ENCODE measurements at regions not wholly inside any gene's neighbourhood (a gene's known extent, or its start where the extent isn't known, plus 50 kb on each side); places are given as distances from the start of the nearest gene placed in this dataset.
"Not testable (repeated sequence)": the region's sequence is repeated elsewhere in the genome, so short reads cannot be mapped to it uniquely, and the experiment has no call there.

DNA sequence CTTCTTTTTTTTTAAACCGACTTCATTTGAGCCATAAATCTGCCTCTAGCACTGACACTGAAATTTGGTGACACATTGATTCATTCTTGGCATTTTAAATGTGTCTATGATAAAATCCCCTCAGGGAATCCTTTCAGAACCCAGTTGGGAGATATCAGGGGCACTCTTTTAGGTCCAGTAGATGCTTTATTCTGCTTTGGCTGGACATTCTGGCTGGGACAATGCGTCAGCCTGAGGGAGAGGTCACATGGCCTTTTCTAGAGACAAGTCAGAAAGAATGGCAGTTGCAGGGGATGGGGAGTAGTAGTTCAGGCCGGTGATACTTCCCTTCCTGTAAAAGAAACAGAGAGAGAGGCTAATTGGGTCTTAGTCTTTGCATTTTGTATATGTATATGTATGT, 63.1 kb downstream of the TRIM43 start:
- not testable (repeated sequence) for DNase-seq (ENCODE audit: low spot score)

DNA sequence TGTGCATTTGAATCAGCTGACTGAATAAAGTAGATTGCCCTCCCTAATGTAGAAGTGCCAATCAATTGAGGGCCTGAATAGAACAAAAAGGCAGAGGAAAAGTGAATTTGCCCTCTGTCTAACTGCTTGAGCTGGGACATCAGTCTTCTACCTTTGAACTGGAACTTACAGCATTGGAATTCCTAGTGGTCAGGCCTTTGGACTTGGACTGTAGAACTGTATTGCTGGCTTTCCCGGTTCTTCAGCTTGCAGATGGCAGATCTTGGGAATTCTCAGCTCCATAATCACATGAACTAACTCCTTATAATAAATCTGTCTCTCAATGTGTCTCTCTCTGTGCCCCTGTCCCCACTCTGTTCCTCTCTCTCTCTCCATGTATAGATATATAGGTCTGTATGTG, 64.8 kb downstream of the TRIM43 start:
- DNase-seq (ENCODE audit: low spot score), result not testable (repeated sequence)

DNA sequence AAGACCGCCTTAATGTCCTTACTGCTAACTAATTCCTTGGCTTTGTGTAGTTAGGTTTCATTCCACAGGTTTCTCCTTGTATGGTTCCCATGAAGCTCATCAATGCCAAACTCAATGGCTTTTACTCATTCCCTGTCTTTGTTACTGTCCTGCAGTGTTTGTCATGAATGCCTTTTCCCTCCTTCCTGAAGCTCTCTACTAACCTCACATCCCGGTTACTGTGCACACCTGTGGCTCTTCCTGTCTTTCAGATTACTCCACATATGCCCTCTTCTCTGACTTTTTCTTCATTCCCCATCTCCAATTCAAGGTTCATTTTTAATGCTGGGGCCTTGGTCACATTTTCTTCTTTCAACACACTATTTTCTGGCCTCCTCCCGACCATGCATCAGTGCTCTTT, 66.1 kb downstream of the TRIM43 start:
- DNase-seq (ENCODE audit: low spot score), result not testable (repeated sequence)

DNA sequence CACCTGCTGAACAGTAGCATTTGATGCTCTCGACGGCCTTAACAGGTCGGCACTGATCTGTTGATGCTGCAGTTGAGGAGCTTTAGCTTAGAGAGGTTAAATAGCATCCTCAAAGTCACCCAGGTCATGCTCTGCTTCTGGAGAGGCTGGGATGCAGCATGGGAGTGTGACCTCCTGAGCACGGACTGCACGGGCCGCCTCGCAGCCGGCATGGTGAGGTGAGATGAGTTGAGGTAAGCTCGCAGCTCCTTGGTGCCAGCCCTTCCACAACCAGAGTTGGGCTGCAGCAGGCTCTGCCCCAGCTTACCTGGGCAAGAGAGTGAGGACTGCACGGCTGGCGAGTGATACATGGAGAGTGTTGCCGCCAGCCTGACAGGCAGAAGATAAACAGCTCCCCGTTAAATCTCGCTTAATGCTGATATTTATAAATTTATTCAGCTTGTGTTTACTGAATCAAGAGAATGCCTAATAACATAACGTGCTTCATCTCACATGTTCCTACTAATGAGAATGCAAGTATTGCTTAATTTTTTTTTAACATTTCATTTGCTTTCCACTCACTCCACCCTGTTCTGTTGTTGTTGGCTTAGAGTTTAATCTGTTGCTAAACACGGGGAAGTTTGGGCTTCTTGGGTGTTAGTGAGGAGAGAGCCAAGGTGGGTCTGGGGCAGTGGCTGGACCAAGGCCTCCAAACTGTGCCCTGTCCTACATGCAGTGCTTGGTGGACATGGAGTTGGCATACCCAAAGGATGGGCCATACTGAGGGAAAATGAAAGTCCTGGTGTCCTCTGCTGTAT, 69.2 kb downstream of the TRIM43 start:
- not testable (repeated sequence) for DNase-seq (ENCODE audit: low spot score)

DNA sequence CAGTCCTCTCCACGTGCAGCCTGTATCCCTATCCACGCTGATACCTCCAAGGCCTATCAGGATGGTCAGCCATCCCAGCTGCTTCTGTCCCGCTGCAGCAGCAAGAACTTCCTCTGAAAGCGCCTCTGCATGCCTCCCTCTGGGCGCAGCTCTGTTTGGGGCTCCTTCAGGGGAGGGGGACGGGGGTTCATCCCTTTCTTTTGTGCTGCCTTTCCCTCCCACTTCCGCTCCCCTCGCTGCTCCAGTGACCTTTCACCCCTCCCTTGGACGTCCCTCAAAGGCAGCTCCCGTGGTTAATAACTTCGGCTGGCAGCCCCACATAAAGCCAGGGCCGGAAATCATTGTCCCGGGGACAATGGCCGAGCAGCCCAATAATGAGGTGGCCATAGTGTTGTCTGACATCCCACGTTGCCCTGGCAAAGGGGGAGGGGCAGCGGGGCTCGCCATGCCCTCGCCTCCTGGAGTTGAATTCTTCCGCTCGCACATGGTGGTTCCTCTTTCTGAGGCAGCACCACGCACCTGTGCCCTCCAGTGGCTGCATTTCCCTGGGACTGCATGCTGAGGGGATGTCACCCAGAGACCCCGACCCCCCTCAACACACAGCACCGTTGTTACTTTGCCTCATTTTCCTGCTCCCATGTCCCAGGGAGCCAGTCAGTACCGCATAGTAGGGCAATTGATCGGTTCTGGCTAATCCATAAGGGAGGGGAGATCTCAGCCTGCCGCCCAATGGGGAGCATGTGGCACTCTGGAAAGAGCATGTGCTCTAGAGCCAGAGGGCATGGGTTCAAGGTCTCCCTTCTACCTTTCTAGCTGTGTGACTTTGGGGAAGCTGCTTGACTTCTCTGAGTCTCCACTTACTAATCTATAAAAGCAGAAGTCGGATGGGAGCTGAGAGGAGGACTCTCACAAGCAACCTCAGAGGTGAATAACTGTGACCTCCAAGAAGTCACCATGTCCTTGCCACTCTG, 72.0 kb downstream of the TRIM43 start:
- DNase-seq (ENCODE audit: low spot score), result not testable (repeated sequence)

DNA sequence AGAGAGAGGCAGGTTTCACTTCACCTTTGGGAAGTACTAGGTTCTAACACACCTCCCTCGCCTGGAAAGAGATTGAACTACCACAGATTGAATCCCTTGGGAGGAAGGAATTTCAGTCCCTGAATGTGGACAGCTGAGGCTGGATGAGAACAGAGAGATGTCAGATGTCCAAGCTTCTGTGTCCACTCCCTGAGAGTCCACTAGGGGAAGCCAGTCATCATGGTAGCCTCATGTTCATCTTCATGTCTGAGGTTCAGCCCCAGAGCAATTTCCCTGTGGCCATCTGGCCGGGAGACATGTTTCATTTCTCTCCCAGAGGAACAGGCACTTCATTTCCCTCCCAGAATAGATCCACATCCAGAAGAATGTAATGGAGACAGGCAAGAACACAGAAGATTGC, 74.8 kb downstream of the TRIM43 start:
- DNase-seq (ENCODE audit: low spot score), result not testable (repeated sequence)

DNA sequence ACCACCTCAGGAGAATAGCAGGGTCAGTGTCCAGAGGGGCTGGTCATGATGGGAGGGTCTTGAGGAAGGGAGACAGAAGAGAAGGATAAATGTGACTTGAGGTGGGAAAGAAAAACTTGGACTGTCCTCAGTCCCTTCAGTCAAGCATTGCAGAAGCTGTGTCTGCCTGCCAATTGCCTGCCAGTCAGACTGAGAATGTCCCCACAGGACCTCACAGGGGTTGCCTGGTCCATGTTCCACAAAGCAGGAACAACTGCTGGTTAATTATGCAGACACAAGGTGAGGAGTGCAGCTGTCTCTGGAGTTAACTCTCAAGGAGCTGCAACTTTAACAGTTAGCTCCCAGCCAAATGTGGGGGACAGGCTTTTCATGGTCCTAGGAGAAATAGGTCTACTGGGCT, 75.7 kb downstream of the TRIM43 start:
- DNase-seq (ENCODE audit: low spot score), result no peak

DNA sequence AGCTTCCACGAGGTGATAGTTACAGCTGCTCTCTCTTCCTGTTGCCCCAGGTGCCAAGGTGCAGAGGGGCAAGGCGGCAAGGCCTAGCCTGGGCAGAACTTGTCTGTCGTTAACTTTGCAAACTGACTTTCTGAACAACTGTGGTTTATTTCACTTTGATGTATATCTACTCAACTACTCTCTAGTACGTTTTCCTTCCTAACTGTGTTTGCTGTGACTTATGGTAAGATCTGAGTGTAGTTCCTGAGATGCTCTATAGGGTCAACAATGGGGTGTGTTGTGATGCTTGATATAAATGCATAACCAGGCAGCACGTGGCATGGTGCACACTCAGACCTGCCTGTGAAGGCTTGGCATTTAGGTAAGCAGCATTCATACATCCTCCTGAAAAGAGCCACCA, 77.1 kb downstream of the TRIM43 start:
- not testable (repeated sequence) for DNase-seq (ENCODE audit: low spot score)

DNA sequence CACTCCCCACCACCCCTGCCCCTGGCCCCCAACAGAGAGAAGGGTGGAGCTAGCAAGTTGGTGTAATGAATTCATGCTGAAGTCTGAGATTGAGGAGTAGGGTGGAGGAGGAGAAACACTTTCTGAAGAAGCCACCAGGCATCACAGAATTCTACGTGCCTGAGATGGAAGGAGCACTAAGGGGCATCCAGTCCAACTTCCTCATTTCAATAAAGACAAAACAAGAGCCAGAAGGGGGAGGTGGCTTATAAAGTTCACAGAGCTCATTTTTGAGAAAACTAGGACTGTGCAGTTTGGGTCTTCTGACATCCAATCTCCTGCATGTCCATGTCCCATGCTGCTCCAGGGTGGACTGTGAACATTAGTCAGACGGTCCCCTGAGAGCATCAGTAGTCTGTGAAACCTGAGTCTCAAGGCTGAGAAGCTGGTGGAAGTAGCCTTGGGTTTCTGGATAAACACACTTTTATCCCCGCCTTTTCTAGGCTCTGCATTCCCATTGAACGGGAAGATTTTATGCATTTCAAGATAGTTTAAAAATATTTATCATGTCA, 77.7 kb downstream of the TRIM43 start:
- no peak for DNase-seq (ENCODE audit: low spot score)

DNA sequence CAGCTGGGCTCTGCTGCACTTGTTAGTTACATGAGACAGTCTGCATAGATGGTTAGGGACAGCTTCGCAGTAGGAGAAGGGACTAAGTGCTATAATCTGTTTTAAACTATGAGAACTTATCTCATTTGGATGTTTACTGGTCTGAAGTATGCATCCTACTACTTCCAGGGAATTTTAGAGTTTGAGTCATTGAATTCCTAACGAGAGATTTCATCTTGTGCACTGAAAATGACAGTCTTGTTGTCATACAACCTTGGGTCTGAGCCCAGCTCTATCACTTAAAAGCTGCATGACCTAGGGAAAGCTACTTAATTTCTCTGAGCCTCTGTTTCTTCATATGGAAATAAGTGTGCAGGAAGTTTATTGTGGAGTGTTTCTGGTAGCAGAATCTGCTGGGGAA, 78.4 kb downstream of the TRIM43 start:
- no peak for DNase-seq (ENCODE audit: low spot score)

DNA sequence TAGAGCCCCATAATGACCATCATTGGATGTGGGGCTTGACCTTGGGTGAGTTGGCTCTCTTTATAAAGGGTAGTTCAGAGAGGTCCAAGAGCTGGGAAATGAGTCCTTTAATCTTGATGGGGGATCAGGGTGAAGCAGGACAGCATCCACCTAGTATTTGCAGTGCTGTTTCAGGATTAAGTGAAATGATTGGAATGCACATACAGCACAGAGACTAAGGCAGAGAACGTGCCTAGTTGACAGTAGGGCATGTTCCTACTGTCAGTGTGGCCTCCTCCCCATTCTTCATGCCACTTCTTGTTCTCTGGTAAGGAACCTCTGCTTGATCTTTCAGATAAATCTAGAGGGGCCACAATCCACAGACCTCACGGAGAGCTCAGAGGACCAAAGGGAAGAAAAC, 78.9 kb downstream of the TRIM43 start:
- DNase-seq (ENCODE audit: low spot score), result no peak

DNA sequence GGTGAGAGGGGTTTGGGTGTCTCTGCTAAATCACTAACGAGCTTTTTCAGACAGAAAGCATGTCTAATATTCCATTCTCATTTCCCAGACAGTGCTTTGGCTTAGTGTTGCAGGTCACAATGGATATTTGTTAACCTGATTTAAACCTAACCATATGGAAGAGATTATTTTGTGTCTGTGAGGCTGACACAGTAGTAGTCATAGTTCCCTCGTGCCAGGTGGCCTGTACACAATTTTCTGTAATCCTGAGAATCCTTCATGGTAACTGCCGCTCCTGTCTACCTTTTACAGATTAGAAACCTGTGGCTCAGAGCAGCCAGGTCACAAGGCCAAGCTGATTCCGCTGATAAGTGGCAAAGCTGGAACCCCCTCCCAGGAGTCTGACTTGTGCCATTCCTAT, 79.4 kb downstream of the TRIM43 start:
- DNase-seq (ENCODE audit: low spot score), result not testable (repeated sequence)

DNA sequence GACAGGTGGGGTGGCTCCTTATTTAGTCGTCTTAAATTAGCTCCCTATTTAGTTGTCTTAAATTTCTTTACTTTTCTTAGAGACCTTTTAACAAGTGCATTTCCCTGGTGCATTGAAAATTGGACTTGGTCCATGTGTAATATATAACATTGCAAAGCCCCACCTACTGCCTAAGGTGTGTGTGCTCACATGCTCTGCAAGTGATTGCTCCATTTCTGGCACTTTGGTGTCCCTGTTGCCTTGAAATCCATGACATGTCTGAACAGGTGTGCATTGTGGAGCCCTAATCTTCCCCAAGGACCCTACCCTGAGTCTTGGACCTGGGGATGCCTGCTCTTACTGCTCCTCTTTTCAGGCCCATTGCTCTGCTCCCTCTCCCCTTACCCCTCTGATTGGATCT, 80.2 kb downstream of the TRIM43 start:
- not testable (repeated sequence) for DNase-seq (ENCODE audit: low spot score)

DNA sequence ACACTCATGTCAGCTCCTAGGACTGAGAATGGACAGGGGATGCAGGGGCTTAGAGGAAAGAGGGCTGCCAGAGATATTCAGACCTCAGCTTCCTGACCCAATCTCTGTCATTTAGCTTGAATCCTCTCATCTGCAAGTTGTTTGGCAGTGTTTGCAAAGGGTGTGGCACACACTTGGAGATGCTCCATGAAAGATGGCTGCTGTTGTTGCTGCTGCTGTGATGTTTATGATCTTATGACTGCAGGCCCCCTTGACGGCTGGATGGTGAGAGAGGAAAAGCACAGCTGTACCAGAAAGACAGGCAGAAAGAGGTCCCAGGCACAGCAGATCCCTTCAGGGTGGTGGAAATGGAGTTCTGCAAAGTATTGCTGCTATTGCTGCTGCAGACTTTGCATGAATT, 80.7 kb downstream of the TRIM43 start:
- not testable (repeated sequence) for DNase-seq (ENCODE audit: low spot score)

DNA sequence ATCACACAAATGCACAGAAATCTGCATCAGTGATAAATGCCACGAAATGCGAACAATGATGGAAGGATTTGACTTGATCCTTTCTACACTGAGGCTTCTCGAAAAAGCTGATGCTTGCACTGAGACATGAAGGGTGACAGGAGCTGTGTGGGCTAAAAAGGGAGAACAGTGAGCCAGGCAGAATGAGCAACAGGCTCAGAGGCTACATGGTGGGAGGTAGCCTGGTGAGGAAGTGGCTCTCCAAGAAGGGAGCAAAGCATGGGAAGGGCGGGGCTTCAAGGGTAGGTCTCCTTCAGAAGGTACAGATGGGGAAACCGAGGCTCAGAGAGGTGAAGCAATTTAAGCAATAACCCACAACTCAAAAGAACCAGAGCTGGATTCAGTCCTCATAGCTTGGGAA, 82.4 kb downstream of the TRIM43 start:
- DNase-seq (ENCODE audit: low spot score), result no peak

DNA sequence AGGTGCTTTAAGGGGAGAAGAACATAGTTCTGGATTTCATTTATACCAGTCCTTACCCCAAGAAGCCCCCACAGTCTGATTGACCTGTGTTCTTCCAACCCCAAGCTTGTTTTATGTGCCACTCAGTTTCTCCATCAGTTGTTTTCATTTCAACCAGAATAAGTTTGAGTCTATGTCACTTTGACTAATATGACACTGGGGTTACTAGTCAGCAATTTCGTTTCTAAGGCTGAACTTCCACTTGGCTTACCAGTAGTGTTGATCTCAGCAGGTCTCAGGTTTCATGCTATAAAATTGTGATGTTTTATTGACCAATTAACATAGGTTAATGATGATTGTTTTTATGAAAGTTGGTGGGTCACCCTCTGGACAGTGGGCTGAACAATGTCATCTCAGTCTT, 84.8 kb downstream of the TRIM43 start:
- DNase-seq (ENCODE audit: low spot score), result not testable (repeated sequence)

DNA sequence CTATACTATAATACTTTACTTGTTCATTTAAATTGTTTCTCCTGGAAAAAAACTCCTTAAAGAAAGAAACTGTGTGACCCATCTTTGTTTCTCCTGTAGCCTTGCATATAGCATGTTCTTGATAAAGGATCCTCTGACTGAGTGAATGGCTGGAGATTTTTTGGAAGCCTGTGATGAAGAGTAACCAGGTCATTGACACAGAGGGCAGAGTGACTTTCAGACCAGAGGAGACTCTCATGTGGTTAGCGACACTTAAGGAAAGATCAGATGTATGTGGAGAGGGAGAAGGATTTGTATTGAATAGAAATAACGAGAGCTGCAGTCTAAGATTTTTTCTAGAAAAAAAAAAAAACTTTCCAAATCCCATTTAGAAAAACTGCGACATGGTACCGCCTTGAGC, 85.5 kb downstream of the TRIM43 start:
- DNase-seq (ENCODE audit: low spot score), result no peak

DNA sequence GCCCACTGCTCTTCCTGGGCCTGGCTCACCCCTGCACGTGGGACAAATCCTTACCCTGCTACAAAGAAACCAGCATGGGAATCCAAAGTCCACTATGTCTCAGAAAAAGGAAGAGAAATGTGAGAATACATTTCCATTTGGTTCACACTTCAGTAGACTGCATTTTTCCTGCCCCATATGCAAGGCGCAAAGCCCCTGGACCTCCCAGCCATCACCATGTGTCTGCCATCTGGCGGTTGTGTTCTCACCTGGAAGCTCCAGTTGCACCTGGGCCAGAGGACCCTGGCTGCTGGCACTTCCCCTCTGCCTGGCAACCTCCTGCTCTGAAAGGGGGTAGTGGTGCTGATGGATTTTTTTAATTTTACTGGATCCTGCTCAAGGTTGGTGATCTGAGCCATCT, 86.0 kb downstream of the TRIM43 start:
- DNase-seq (ENCODE audit: low spot score), result not testable (repeated sequence)

DNA sequence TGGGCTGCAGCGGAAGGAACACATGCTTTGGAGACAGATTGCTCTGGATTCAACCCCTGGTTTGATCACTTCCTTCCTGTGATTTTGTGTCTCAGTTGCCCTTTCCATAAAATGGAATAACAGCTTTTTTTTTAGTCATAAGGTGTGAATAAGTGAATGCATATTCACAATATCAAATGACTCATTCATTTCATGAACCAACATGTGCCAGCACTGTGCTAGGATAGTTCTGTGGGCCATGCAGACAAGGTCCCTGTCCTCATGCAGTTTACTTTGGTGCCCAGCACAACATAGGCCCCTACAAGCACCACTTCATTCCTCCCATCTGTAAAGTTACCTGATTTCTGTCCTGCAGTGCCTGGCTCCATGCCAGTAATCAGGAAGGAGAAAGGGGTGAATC, 89.4 kb downstream of the TRIM43 start:
- DNase-seq (ENCODE audit: low spot score), result not testable (repeated sequence)

DNA sequence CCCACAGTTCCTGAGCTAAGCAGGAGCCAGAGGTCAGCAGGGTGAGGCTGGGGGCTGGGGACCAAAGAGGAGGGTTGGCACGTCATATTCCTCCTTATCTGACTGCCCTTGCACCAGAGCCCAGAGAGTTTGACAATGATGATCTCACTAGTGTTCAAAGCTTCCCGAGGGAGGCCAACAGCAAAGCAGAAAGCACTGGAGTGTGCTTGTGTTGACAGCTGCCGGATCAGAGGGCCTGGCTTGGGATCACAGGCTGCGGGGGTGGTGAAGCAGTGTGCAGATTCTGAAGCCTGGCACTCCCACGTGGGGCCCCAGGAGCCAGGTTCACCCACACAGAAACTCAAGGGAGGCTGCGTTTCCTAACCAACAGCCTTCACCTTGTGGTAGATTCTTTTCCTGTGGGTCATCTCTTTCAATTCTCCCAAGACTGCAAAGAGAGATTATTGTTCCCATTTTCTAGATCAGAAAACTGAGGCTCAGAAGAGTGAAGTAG, 89.8 kb downstream of the TRIM43 start:
- DNase-seq (ENCODE audit: low spot score), result not testable (repeated sequence)

DNA sequence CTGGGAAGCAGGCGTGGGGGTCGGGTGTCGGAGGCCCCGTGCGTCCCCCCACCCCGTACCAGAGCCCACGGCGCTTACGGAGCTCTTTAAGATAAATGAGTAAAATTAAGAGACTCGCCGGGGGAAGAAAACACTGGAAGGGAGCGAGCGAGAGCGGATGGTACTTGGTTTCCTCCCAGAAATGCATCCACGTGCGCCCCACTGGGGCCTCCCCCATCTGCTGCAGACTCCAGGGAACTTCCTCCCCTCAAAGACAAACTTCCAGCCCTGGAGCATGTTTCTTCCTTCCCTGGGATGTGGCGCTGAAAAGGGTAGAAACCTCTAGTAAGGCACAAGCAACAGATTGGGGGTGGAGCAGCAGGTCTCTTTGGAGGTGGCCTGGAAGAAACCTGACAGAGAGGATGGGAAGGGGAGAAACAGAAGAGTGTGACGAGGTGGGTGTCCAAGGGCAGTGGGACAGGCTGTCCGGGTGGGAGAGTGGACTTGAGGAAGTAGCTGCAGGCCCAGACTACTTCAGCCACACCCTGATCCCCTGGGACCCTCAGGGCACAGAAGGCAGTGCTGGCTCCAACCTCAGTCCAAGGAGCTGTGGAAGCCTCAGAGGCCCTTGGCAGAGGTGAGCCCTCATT, 91.2 kb downstream of the TRIM43 start:
- DNase-seq (ENCODE audit: low spot score), result not testable (repeated sequence)

DNA sequence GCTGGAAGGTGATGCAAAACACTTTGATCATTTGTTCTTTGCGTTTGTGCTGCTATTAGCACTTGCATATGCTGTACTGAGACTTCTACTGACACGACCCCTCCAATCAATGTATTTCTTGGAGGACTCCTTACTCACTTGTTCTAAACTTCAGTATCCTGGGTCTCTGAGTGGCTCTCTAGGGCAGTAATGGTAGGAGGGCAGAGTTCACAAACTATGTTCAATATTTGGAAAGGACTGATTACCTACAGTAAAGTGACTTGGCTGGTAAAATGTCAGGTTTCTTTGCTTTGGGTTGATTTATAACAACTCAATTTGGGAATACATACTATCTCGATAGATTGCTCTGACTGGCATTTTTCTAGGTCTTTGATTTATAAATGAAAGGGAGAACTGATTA, 93.7 kb downstream of the TRIM43 start:
- DNase-seq (ENCODE audit: low spot score), result no peak

Data from H4 (cell line).